Suprapubic skin (tissue), 4 donors: ENCODE measurements at regions not wholly inside any gene's neighbourhood (a gene's known extent, or its start where the extent isn't known, plus 50 kb on each side); places are given as distances from the start of the nearest gene placed in this dataset.

Source experiments
- DNase-seq, 2 donors: peaks; one replicate each; pipeline ENCODE4 v3.0.0-alpha.2; 2019; ENCODE audit warnings: low spot score in 2 of 2
- H3K27ac ChIP-seq: fragments of 200-600 bp; sonication (generic); one replicate; pipeline ENCODE4 v1.5.1; 2019
- H3K27me3 ChIP-seq: fragments of 200-600 bp; sonication (generic); one replicate; pipeline ENCODE4 v1.5.1; 2019
- H3K36me3 ChIP-seq: fragments of 200-600 bp; sonication (generic); one replicate; pipeline ENCODE4 v1.5.1; 2019
- H3K4me1 ChIP-seq: fragments of 200-600 bp; sonication (generic); one replicate; pipeline ENCODE4 v1.5.1; 2019
- H3K4me3 ChIP-seq: fragments of 200-600 bp; sonication (generic); one replicate; pipeline ENCODE4 v1.5.1; 2019; ENCODE audit warnings: mild to moderate bottlenecking
- H3K9me3 ChIP-seq: fragments of 200-600 bp; sonication (generic); one replicate; pipeline ENCODE4 v1.5.1; 2019
- EP300 ChIP-seq: sonication (generic); formaldehyde crosslinking; IDR thresholded peaks from one replicate; pipeline ENCODE4 v1.6.1; 2017; ENCODE audit warnings: antibody characterized with exemption
- POLR2A ChIP-seq, 2 donors: fragments of 450-650 bp; IDR thresholded peaks; one replicate each; pipeline ENCODE4 v1.6.1; 2017; ENCODE audit warnings: antibody characterized with exemption in 2 of 2, mild to moderate bottlenecking in 2 of 2, moderate library complexity in 2 of 2
- POLR2AphosphoS5 ChIP-seq, 3 donors: sonication (generic); formaldehyde crosslinking; IDR thresholded peaks; one replicate each; pipeline ENCODE4 v1.6.1; 2017; ENCODE audit warnings: antibody characterized with exemption in 3 of 3
- WGBS: methylation state at CpG from one replicate; pipeline ENCODE4 v1.1.5; 2018; 5-methylcytosine and 5-hydroxymethylcytosine counted together
- TF ChIP-seq, protein P1 (sequence below), 2 donors: fragments of 200-600 bp in 1 of 2; fragments of 450-650 bp in 1 of 2; sonication (generic) in 1 of 2; IDR thresholded peaks; one replicate each; pipeline ENCODE4 v1.5.1; 2016 to 2019; ENCODE audit warnings: antibody characterized with exemption in 2 of 2, mild to moderate bottlenecking in 1 of 2, moderate library complexity in 1 of 2

DNA sequence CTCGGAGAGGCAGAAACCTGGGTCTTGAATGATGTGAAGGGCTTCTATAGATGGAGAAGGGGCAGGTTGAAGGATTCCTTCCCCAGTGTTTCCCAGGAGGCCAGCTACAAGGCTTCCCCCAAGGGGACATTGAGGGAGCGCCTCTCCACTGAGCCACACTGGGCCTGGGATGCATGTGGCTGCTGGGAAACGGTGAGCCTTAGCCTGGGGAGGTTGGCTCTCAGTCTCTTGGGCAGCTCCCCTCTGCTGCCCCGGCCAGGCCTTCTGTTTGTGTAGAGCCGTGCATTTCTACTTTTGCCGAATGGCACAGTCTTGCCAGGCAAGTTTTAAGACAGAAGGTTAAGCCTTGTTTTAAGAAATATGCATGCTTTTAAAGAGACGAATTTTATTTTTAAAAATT is 254.4 kb upstream of the POU3F1 start:
- no peak for TF ChIP-seq POLR2A (IDR thresholded peaks at IDR 0.05)
- no peak for TF ChIP-seq EP300
- TF ChIP-seq, protein P1, sequence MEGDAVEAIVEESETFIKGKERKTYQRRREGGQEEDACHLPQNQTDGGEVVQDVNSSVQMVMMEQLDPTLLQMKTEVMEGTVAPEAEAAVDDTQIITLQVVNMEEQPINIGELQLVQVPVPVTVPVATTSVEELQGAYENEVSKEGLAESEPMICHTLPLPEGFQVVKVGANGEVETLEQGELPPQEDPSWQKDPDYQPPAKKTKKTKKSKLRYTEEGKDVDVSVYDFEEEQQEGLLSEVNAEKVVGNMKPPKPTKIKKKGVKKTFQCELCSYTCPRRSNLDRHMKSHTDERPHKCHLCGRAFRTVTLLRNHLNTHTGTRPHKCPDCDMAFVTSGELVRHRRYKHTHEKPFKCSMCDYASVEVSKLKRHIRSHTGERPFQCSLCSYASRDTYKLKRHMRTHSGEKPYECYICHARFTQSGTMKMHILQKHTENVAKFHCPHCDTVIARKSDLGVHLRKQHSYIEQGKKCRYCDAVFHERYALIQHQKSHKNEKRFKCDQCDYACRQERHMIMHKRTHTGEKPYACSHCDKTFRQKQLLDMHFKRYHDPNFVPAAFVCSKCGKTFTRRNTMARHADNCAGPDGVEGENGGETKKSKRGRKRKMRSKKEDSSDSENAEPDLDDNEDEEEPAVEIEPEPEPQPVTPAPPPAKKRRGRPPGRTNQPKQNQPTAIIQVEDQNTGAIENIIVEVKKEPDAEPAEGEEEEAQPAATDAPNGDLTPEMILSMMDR (IDR thresholded peaks at IDR 0.05): no peak
- no peak for TF ChIP-seq POLR2AphosphoS5 (IDR thresholded peaks at IDR 0.05)
- Histone ChIP-seq H3K27ac (no peak overlapping the region), H3K9me3 (no peaks in the 10 kb centered on the region), H3K27me3 (peaks cover 21% of the 10 kb centered on the region), H3K4me3 (no peak overlapping the region), H3K4me1 (no peaks in the 10 kb centered on the region), H3K36me3 (no peaks in the 10 kb centered on the region)
- WGBS: 67% methylated on average over 7 of the region's 7 CpGs
- DNase-seq: no peak

DNA sequence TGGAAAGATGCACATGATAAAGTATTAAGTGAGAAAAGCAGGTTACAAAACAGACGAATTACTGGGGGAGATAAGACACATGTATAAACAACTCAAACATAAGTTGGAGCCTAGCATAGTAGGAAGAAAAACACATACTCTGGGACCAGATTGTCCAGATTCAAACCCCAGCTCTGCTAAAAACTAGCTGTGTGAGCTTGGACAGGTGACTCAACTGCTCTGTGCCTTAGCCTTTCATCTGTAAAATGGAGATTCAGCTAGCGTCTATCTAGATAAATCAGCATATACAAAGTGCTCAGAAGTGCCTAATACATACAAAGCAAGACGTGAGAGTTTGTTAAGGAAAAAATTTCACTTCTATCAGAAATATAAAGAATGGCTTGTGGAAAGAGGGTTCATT is 254.0 kb upstream of the POU3F1 start:
- Histone ChIP-seq H3K36me3 (no peaks in the 10 kb centered on the region), H3K27me3 (peaks cover 21% of the 10 kb centered on the region), H3K27ac (no peak overlapping the region), H3K4me3 (no peak overlapping the region), H3K9me3 (no peaks in the 10 kb centered on the region), H3K4me1 (no peaks in the 10 kb centered on the region)
- 76% methylated on average over 3 of the region's 3 CpGs for WGBS
- no peak for DNase-seq
- TF ChIP-seq POLR2A (IDR thresholded peaks at IDR 0.05) (no peak), EP300 (no peak), POLR2AphosphoS5 (IDR thresholded peaks at IDR 0.05) (no peak)
- TF ChIP-seq, protein P1 (IDR thresholded peaks at IDR 0.05): no peak

DNA sequence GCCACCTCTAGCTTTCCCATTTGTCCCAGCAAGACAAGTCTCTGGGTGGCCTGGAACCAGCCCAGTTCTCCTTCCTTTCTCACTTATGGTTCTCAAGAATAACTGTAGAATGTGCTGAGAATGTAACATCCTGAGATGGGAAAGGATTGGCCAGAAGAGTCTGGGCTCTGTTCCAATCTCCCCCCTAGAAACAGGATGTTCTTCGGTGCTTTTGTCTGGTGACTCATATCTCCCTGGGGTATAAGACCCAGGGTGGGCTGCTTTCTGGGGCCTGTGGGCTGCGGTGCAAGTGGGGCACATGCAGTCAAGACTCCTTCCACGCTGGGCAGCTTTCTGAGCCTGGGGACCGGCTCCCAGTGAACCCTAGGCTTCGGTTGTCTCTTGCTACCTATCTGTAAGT is 251.2 kb upstream of the POU3F1 start:
- Histone ChIP-seq H3K27ac (no peak overlapping the region), H3K36me3 (no peaks in the 10 kb centered on the region), H3K4me1 (no peaks in the 10 kb centered on the region), H3K27me3 (peaks cover 34% of the 10 kb centered on the region), H3K4me3 (no peak overlapping the region), H3K9me3 (no peaks in the 10 kb centered on the region)
- DNase-seq: no peak
- 70% methylated on average over 4 of the region's 5 CpGs for WGBS
- TF ChIP-seq POLR2AphosphoS5 (IDR thresholded peaks at IDR 0.05) (no peak), EP300 (no peak), POLR2A (IDR thresholded peaks at IDR 0.05) (no peak)
- TF ChIP-seq, protein P1 (IDR thresholded peaks at IDR 0.05): no peak

DNA sequence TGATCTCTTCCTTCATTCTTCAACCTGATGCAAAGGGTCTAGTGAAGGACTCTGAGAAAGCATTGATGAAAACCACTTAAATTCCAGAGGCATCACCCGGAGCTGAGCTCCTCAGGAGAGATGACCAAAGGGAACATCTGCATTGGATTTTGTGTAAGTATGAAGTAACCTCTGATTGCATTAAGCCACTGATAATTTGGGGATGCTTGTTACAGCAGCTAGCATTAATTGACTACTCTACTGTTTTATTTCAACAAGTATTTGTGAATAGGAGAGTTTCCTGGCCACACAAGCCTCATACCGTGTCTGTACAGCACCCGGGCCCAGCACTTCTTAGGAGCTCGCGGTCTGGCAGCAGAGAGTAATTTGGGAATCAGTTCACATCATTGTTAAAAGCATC is 250.7 kb upstream of the POU3F1 start:
- 85% methylated on average over 5 of the region's 5 CpGs for WGBS
- no peaks in the 10 kb centered on the region for H3K9me3 ChIP-seq
- no peak overlapping the region for H3K27ac ChIP-seq
- no peaks in the 10 kb centered on the region for H3K36me3 ChIP-seq
- no peak overlapping the region for H3K4me3 ChIP-seq
- TF ChIP-seq POLR2AphosphoS5 (IDR thresholded peaks at IDR 0.05): no peak
- H3K4me1 ChIP-seq: no peaks in the 10 kb centered on the region
- DNase-seq: no peak
- H3K27me3 ChIP-seq: peaks cover 37% of the 10 kb centered on the region

DNA sequence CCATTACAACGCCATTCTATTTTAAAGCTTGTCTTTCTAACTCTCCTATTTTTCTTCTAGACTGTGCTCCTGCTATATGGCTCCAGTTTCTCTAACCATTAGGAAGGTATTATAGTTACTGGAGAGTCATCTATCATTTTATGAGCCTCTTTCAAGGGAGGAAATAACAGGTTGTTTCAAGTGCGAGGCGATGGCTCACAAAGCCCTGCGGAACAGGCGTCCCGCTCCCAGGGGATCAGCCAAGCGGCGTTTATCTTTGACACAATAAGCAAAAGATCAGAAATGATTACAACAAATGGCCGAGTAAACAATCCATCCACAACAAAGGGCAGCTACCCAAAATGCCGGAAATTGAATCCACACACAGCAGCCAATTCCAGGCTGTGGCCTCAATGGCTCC is 249.5 kb upstream of the POU3F1 start:
- TF ChIP-seq, protein P1 (IDR thresholded peaks at IDR 0.05): no peak
- TF ChIP-seq EP300 (no peak), POLR2A (IDR thresholded peaks at IDR 0.05) (no peak), POLR2AphosphoS5 (IDR thresholded peaks at IDR 0.05) (no peak)
- H3K36me3 ChIP-seq: no peaks in the 10 kb centered on the region
- no peak overlapping the region for H3K4me3 ChIP-seq
- peaks cover 37% of the 10 kb centered on the region for H3K27me3 ChIP-seq
- H3K9me3 ChIP-seq: no peaks in the 10 kb centered on the region
- no peak for DNase-seq
- H3K27ac ChIP-seq: no peak overlapping the region
- H3K4me1 ChIP-seq: no peaks in the 10 kb centered on the region
- 73% methylated on average over 10 of the region's 10 CpGs for WGBS

DNA sequence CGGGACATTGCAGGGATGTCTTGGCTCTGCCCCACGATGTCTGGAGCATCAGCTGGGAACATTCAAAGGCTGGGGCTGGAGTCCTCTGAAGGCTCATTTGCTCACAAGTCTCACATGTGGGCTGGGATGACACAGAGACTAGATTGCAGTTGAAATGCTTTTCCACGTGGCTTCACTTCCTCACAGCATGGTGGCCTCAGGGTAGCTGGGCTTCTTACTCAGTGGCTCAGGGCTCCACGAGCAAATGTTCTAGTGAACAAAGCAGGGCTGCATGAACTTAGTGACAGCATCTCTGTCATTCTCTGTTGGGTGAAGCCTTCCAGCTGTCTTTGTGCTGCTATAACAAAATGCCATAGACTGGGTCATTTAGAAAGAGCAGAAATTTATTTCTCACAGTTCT is 247.0 kb upstream of the POU3F1 start:
- Histone ChIP-seq H3K27ac (no peak overlapping the region), H3K4me3 (no peak overlapping the region), H3K27me3 (peaks cover 33% of the 10 kb centered on the region), H3K36me3 (no peaks in the 10 kb centered on the region), H3K9me3 (no peaks in the 10 kb centered on the region), H3K4me1 (no peaks in the 10 kb centered on the region)
- TF ChIP-seq POLR2A (IDR thresholded peaks at IDR 0.05) (no peak), EP300 (no peak), POLR2AphosphoS5 (IDR thresholded peaks at IDR 0.05) (no peak)
- TF ChIP-seq, protein P1 (IDR thresholded peaks at IDR 0.05): no peak
- no peak for DNase-seq
- WGBS: 71% methylated on average over 4 of the region's 4 CpGs
